CD4-positive, alpha-beta T cell treated with Interleukin-15 for 4 hours (primary cell): ENCODE measurements at regions not wholly inside any gene's neighbourhood (a gene's known extent, or its start where the extent isn't known, plus 50 kb on each side); places are given as distances from the start of the nearest gene placed in this dataset.
"Not testable (repeated sequence)": the region's sequence is repeated elsewhere in the genome, so short reads cannot be mapped to it uniquely, and the experiment has no call there.

Source experiments
- DNase-seq: peaks from one replicate; pipeline ENCODE4 v3.0.0-alpha.2; 2020; ENCODE audit warnings: low spot score

DNA sequence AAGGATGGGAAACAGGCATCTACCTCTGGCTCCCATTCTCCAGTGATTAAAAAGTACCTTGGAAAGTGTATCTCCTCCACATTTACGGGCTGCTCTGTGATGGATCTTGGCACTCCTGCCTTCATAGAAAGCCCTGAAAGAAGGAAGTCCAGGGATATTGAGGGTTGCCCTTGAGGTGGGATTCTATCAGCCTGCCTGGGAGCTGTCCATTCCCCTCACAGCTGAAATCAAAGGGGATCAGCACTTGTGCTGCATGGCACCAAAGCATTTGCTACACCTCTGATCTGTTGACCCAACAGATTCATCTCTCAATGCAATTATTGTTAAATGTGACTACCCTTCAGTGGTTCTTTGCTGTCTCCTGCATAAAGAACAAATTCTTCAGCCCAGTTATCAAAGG, 442.0 kb upstream of the RUNX1 start:
- no peak for DNase-seq

DNA sequence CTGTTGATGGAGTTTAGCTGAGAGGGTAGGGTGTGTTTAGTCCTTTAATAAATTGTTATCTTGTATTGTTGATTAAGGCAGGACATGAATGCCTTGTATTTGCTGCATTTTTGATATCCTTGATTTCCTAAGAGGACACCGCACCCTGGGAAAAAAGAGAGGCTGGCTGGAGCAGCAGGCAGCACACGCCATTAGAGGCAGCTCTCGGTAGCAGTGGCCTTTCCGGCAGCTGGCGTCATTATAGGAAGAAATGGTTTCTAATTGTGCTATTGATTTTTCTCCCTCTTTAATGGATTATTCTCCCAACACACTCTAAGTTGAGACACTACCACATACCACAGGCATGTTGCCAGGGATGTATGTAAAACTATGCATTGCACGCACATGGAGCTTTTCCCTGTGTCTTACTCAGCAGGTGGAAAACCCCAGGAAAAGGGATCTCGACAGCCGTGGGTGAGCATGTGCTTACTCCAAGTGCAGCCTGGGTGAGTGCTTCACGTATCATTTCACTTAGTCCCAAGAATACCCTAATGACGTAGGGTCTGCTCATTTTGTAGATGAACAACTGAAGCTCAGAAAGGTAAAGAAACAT, 440.4 kb upstream of the RUNX1 start:
- DNase-seq, result no peak

DNA sequence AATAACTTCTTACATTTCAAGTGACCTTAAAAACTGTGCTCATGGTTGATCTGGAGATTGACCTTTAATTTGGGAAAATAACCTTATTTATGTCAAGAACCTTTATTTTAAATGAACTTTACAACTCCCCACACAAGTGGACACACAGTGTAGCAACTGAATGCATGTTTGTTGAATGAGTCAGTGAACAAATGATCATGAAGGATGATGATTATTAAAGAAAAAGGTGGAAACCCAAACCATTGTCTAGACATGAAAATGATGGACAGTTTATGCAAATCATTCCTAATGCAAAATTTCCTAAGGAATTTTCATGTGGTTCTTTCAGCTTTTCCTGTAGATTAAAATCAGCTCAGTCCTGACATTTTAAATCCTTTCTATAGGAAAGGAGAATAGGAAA, 439.8 kb upstream of the RUNX1 start:
- no peak for DNase-seq

DNA sequence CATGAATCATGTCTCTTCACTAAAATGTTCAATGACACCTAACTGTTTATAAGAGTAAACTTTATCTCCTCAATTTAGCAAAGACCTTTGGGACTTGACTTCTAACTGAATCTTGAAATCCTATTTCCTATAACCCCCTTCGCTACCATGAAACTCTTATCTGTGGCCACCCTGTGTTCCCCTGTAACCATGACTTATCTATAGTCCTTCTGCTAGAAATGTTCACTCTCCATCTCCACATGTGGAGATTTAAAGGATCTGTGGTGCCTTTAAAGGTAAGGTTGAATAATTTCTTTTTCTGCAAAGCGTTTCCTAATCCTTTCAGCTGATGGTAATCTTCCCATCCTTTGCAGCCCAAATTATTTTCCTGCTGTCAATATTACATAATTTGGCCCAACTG, 436.3 kb upstream of the RUNX1 start:
- DNase-seq, result no peak

DNA sequence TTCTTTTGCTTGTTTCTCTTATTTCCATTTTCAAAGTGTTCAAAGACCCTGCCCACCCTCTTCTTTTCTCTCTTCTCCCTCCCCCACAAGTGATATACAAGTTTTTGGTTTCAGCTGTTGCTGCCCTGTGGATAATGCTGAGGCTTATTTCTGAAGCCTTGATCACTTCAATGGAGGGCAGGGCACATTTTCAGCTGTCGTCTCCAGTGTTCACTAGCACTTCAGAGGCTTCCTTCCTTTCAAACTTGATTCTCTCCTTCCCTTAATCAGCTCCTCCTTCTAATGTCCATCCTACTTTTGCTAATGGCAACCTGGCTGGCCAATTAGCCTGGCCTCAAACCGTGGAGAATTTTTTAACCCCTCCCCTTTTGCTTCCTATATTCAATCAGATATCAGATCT, 435.7 kb upstream of the RUNX1 start:
- DNase-seq, result no peak

DNA sequence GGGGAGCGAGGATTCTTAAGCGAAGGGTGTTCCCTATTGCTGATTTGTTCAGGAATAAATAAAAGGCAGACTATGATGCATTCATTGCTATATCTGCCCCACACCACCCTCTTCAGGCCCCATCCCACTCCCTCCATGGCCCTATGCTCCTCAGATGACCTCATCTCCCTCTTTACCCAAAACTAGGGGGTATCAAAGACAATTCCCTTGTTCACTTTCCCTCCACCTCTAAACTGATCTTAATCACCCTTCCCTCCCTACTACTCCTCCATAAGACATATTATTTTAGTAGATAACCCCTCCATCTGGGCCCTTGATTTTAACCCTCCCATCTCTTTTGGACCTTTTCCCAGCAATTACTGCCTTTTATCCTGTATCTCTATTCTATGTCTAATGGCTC, 434.9 kb upstream of the RUNX1 start:
- no peak for DNase-seq

DNA sequence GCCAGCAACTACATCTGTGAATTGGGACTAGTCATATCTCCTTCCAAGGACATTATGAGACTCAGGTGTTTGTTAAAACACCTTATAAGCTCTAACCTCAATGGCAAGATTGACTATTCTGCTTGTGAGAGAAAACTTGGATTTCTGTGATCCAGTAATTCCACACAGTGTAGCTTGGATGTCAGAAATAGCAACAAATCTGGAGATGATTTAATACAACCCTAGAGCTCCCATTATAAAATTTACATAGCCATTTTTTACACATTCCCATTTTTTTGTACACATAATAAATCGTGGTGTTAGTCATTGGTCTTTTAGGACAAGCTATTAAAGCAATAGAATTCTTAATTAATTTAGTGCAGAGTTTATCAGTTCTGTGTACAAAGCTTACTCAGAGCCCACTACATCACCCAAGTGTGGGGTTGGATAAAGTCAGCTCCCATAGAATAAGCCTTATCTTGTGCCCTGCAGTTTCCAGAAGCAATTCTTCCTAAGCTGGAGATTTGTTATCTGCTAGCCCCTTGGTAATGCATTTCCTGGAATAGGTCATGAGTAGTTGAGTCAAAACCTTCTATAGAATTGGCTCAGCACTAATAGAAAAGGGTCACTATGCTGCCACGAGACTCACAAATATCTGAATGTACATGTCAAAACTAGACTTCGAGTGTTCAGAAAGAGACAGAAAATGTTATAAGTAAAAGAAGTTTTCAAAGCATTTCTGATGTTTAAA, 434.0 kb upstream of the RUNX1 start:
- DNase-seq, result no peak

DNA sequence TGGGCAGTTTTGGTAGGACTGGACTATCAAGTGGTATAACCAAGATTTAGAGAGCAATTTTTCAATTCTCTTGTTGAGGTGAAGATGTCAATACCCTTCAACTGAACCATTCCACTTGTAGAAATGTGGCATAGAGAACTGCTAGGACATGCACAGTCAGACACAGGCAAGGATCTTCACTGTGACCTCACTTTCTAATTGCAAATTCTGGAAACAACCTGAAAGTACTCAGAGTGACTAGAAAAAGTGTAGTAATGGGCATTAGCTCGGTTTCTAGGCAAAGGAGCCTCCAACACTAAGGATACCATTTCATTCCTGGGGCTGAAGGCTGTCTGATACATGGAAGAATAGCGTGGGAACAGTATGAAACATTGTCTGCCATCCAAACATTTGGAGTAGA, 433.0 kb upstream of the RUNX1 start:
- no peak for DNase-seq

DNA sequence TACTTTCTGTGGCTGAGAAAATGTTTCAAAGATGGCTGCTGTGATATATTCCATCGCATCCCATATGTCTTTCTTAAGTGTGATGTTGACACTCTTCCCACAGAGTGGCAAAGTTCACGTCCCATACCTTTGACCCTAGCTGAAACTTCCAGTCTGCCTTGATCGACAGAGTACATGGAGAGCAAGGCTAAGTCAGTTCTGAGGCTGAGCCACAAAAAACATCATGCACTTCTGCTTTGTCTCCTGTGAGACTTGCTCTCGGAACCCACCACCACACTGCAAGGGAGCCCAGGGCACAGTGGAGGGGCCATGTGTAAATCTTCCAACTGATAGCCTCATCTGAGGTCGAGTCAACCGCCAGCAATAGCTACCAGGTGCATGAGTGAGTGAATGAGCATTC, 431.9 kb upstream of the RUNX1 start:
- no peak for DNase-seq

DNA sequence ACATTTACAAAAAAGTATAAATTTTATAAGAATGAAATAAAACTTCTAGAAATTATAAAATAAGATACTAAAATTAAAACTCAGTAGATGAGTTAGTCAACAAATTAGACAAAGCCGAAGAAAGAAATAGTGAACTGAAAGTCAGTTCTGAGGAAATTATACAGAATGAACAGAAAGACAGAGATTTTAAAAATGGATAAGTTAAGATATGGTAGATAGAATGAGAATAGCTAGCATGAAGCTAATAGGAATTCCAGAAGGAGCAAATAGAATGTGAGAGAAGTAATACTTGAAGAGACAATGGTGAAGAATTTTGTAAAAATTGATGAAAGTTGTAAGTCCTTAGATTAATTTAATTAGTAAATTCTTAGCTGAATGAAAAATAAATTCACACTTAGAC, 430.4 kb upstream of the RUNX1 start:
- no peak for DNase-seq

DNA sequence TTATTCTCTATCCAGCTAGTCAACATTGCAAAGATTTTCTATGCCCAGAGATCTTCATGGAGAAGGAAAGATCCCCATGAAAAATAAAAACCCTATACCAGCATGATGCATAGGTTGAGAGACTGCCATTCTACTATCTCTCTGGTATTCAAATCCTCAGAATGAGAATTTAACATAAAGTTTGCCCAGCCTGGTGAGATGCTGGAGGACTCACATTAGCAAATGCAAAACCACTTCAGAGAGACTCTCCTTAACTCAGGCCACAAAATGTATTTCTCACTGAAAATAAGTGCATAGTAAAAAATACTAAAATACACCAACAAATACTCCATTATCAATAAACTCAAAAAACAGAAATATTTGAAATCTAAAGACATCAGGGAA, 430.0 kb upstream of the RUNX1 start:
- DNase-seq, result no peak

DNA sequence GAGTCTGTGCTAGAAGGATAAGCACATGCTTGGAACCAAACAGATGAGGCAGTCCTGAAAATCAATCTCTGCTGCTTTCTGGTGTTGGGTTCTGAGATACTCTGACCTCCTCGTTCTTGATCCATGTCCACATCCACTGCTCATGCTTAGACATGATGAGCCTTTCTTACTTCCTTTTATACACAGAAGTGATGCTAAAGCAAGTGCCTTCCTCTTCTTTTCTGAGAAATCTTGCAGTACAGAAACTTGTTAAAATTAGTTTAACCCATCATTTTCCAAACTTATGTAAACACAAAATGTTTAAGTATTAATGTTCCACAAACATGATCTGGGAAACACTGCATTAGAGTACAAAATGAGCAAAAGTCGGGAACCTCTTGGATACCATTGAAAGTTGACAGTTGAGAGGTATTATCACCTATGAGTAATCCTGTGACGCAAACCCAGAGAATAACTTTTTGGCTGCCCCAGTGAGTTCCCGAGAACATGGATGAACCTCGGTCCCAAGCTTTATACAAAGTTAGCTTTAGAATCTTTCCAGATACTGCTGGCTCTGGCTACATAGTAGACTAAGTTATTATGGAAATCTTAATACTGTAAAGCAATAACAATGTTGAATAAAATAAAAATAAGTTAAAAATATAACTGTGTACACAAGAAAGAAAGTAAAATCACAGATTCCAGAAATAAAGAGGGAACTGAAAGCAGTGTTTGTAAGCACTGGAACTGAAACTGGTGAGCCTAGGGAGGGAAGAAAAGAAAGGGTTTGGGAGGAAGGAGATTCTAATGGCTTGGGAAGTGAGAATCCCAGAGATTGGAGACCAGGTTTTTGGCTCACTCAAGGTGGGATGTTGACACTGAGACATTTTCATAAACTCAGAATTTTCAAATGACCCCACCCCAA, 429.3 kb upstream of the RUNX1 start:
- DNase-seq, result no peak

DNA sequence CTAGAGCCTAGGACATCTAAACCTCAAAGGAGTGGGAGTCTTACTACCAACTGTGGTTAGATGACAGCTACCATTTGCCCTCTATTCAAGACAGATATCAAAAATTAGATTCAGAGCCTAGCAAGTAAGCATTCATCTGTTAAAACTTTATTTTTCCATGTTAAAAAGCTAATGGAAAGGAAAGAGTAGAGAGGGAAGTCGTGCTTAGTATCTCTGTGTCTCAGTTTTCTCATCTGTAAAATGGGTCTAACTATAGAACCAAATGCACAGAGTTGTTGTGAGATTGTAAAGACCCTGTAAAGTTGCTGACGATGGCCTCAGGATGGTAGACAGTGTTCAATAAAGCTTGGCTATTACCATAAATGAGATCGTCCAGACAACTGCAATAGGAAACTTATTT, 428.5 kb upstream of the RUNX1 start:
- DNase-seq, result no peak

DNA sequence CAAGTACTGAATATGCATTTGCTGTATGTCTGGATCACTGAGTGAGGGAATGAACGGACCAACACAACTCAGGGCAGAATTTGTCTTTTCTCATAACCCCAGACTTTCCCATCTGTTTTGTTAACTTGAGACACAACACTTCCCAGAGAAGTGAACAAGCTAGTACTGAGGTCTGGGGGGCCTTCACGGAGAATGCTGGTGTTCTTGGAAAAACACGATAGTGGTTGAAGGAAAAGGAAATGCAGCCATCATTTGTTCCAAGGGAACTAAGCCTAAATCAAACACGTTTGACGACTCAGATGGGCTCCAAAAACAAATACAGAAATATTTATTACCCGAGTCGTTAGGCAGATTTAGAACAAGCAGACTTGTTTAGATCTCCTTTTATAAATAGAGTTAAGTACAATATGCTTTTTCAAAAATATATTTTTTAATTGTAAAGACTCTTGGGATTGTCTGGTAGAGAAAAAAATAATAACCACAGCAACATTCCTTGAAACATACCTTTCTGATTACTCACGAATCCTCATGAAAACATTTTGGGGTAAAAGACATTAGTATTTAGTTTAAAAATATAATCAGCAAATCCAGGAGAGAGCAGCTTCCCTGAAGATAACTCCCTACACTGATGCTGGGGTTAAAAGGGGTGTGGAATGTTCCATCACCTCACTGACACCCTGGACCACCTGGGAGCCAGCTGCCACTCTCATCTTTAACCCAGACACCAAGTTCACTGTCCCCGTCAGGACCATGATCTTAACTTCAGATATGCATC, 427.7 kb upstream of the RUNX1 start:
- DNase-seq, result no peak

DNA sequence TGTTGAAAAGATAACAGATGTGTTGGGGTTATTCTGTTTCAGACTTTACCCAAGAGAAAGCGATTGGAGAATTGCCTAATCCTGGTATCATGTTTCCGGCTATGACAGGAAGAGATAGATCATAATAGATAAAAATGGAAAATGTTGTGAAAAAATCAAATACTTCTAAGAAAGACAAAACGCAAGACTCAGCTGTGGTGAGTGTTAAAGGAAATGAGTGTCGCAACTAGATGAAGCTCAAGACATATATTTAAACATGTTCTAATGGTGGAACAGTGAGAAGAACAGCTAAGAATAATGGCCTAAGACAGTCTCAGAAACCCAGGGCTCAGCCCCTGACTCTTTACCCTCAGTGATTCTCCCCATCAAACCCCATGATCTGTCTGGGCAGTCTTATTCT, 426.7 kb upstream of the RUNX1 start:
- DNase-seq, result no peak

DNA sequence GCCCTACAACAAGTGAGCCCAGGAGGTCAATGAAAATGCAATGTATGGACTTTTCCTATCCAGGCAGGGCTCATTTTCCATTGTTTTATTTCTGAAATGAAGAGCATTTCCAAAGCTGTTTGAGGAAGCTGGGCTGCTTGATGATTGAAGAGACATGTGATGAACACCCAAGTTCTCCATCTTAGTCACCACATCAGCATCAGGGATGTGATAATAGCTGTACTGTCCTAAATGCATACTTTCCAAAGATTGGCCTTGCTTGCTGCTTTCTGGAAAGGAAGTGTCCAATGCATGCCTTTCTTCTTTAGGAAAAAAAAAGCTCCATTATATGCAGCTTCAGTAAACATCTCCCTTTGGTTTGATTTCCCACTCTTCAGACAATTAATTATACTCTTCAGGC, 425.9 kb upstream of the RUNX1 start:
- no peak for DNase-seq

DNA sequence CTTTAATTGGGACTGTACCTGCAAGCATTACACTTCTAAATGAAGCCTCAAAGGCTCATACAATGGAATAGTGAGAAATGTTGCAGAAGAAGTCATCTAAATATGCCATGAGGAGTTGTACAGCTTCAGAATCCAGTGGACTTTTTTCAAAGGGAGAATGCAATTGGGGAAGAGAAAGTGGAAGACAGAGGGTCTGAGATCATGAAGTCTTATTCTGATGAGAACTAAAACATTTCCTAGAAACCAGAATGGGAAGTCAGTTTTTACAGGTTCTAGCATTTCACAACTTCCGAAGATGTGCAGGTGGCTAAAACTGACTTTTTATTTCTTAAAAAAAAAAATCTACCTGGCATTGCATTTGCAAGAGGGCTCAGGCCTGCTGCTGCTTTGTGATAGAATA, 424.4 kb upstream of the RUNX1 start:
- no peak for DNase-seq

DNA sequence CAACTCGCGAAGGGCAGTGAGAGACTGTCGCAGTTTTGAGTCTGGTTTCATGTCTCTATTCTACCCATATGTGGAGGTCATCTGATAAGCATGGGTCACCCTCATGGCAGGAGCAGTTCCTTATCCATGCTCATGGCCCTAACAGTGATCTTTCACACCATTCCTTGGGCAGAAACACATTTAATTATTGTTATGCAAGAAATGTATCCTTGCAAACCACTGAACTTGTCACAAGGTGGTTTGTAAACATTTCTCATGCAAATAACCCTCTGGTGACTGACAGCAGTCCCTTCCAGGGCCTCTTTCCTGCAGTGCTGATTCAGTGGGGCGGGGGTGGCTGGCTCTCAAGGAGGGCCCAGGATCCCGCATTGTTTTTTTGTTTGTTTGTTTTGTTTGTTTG, 421.4 kb upstream of the RUNX1 start:
- no peak for DNase-seq

DNA sequence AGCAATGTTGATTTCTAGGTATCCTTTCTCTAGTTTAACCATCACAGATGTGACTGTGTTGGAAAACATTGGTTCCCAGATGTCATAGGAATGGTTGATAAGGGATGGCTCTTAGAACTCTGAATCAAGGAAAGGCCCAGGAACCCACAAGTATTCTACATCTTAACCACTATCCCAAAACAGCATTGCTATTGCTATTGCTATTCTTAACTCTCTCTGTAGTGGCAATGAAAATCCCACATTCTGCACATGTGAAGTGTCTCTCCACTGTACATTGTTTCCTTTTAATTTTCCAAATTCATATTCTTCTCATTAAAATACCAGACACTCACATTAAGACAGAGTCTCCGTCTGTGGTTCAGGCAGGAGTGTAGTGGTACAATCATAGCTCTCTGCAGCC, 420.4 kb upstream of the RUNX1 start:
- DNase-seq, result no peak

DNA sequence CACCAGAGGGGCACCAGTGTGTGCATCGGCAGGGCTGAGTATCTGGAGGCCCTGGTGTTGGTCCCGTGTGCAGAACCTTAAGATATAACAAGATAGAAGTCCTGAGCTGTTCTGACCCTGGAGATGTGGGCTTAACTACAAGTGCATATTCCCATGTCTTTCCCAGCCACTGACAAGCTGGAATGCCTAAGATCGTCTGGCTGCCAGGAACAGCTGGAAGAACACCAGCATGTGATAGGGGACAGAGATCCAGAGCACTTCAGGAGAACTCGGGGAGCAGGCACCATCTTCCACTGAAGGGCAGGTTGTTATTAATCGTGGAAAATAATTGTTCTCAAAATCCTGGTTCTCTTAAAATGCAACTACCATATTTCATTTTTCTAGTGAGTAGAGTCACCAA, 419.9 kb upstream of the RUNX1 start:
- no peak for DNase-seq

DNA sequence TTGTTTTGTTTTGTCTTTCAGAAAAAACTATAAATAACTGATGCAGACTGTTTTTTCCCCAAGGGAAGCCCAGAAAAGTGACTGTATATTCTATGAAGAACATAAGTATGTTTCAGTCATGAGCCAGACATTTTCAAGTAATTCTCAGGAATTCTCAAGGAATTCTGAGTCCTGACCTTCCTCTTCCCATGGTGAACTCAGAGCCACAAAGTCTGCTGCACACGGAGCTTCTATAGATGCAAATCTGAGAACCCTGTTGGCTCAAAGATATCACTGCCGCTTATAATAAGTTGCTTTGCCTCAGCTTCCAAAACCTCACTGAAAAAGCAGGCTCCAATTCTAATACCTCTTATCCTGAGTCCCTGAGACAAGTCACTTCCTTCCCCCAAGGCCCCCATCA, 418.5 kb upstream of the RUNX1 start:
- no peak for DNase-seq

DNA sequence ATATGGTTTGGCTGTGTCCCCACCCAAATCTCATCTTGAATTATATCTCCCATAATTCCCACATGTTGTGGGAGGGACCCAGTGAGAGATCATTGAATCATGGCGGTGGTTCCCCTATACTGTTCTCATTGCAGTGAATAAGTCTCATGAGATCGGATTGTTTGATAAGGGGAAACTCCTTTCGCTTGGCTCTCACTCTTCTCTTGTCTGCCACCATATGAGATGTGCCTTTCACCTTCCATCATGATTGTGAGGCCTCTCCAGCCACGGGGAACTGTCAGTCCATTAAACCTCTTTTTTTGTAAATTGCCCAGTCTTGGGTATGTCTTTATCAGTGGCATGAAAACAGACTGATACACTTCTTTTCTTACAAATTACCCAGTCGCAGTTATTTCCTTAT, 417.6 kb upstream of the RUNX1 start:
- DNase-seq, result not testable (repeated sequence)

DNA sequence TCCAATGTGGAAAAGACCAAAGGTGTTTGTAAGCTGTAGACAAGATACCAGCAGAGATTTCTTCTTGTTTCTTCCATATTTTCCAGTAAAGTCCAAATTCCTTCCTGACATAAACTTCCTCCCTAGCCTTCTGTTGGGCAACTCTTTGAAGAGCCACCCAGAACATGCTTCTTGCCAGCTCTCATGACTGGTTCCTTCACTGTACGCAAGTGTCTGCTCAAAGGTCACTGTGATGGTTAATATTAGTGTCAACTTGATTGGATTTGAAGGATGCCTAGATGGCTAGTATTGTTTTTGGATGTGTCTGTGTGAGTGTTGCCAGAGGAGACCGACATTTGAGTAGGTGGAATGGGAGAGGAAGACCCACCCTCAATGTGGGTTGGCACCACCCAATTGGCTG, 416.6 kb upstream of the RUNX1 start:
- no peak for DNase-seq
